DMS153 (cell line): ENCODE measurements at regions not wholly inside any gene's neighbourhood (a gene's known extent, or its start where the extent isn't known, plus 50 kb on each side); places are given as distances from the start of the nearest gene placed in this dataset.
"Not testable (repeated sequence)": the region's sequence is repeated elsewhere in the genome, so short reads cannot be mapped to it uniquely, and the experiment has no call there.

Experiments used
- DNase-seq: peaks from one replicate; lab custom pipeline; 2025; lab: John Stamatoyannopoulos, UW

DNA sequence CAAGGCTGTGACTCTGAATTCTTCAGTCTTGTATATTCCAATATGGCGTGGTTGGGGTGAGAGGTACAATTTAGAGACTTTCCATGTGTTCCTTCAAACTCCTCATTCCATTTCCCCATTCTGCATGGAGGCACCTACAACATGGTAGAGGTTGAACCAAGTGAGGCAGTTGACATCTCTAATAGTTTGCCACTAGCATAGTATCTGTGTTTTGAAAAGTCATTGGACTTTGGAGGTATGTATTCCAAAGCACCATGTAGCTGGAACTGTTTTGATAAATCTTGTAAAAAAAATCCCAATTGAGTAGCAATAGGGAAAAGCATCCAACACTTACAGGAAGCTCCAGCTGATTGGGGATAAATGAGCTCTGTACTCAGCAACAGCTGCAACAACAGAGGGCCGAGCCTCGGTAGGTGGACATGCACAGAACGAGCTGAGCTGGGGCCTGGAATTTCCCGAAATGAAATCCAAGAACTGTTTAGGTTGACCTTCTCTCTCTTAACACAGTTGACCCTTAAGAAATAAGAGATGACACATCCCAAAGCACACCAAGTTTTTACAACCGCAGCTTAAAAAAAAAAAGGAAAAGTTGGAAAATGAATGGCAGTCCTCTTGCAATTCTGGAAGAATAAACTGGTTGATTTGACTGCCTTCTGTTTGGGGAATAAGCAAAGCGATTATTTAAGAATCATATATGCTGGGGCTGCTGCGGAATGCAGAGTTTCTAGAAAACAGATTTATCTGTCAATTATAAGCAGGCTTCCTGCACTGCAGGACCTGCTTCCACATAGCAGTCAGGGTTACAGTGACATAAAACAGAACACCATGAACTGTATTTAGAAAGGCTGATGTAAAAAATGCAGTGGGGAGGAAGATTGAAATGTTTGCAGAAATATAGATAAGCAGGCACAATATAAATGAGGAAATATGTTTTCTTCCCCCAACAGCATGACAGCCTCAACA is 194.6 kb upstream of the KRR1 start:
- DNase-seq = no peak

DNA sequence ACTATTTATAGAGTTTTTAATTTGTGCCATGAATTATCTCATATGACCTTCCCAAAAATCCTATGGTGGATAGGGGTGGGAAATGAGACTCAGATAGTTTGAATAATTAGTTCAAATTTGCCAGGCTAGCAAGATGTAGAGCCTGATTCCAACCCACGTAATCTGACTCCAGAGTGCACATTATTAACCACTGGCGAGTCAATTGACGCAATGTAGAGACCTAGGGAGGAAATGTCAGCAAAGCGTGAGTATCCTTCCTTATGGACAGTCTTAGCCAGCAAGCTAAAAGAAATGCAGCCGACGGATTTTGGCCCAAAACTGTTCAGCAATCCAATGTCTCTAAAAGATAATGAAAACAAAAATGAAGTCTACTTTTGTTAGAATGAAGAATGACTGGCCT is 193.3 kb upstream of the KRR1 start:
- peak; percentile 24 for DNase-seq

DNA sequence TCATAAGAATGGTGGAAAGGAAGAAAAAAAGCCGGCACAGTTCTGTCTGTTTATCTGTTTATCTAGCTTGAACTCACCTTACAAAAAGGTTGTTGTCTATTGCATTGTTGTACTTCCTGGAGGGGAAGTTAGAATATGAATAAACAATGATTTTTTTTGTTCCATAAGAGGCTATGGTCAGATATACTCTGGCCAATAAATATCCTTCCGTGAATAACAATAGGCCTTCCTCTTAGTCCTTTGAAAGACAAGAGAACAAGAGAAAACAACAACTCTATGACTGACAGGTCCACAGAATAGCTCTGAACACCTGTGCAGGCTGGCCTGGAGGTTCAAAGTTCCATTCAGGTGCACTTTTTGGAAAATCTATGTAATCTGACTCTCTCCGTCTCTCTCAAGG is 192.8 kb upstream of the KRR1 start:
- no peak for DNase-seq

DNA sequence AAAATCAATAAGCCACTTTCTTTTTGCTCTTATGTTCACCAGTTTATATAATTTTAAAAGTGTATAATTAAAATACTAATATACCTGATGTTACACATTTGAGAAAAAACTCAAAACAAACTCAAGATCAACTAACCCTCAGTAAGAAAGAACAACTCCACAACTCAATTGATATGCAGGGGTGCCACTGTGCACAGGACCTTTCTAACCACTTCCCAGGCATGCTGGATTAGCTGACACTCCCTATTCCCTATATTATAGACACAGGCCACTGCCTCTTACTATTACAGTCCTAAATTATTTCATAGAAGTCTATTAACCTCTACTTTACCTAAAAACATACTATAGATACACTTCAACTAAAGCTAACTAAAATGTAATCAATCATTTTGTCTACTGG is 191.7 kb upstream of the KRR1 start:
- no peak for DNase-seq

DNA sequence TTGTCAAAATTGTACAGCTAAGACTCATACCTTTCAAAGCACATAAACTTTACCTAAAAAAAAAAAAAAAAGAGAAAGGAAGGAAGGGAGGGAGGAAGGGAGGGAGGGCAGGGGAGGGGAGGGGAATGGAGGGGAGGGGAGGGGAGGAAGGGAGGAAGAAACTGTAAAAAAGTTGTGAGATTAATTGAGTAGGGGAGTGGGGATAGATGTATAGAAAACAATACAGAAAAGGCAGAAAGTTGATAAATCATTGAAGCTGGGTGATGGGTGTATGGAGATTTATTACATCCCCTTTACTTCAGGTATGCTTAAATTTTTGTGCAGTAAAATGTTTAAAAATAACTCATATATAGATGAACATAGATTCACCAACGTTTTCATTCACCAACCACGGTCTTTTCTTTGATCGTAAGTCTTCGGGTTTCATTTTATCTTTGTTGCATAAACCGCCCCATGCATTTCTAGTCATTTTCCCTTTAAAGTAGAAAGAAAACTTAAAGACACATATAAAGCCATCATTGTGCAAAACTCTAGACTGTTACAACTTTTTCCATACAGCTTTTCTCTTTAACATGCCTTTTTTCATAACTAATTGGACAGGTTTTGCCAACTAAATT is 191.2 kb upstream of the KRR1 start:
- no peak for DNase-seq

DNA sequence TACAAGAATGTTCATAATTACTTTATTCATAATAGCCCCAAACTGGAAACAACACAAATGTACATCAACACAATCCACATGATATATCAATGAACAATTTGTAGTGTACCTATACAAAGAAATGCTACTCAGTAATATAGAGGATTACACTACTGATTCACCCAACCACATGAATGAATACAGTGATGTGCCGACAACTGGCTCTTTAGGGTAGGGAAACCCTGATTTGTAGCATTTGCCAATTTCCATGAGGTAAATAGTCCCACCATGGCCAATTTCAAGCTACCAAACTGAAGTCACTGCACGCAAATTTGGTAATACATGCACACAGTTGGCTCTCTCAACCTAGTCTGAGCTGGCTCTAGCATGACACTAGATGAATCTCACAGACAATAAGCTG is 190.4 kb upstream of the KRR1 start:
- DNase-seq = no peak

DNA sequence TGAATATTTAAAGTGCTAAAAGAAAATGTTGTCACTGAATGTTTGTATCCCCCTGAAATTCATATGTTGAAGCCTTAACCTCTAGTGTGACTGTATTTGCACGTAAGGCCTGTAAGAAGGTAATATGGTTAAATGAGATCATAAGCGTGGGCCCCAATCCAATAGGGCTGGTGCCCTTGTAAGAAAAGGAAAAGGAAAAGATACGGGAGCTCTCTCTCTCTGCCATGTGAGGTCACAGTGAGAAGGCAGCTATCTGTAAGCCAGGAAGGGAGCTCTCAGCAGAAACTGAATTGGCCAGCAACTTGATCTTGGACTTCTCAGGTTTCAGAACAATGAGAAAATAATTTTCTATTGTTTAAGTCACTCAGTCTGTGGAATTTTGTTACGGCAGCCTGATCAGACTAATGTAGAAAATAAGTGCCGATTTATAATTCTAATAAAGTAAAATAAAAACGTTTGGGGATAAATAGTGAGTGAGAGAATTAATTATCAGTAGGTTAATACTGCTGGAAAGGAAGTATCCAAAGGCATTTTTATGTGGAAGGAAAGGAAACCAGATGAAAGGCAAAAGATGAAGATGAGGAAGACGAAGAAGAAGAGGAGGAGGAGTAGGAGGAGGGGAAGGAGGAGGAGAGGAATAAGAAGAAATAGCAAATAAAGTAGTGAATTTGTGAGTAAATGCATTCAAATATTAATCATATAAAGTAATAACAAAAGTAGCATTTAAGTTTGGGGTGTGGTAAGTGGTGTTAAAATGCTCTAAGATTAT is 188.5 kb upstream of the KRR1 start:
- no peak for DNase-seq

DNA sequence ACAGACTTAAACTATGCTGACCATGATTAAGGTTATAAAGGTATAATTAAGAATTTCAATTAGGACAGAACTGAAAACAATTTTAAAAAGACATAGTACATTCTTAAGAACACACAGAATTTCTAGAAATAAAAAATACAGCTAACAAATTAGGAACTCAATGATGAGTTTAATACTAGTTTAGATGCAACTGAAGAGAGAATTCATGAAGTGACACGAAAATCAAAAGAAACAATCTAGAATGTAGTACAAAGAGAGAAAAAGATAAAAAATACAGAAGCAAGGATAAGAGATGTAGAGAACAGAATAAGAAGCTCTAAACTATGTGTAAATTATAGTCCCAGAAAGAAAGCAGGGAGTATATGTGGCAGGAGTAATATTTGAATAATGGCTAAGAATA is 187.8 kb upstream of the KRR1 start:
- no peak for DNase-seq

DNA sequence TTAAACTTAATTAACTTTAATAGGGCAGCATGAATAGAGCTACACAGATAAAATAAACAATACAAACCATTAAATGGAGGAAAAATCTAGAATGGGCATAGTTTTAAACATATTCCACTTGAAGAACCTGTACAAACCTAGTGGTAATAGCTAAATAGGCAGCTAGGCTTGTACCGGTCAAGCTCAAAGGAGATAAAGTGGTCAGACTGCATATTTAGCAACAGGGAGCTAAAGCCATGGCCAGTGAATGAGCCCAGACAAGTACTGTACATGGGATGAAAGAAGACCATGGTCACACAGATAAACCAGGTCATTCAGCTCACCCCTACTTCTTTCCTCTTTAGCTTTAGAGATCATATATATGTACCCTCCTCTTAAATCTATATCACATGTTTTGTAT is 186.6 kb upstream of the KRR1 start:
- DNase-seq = no peak

DNA sequence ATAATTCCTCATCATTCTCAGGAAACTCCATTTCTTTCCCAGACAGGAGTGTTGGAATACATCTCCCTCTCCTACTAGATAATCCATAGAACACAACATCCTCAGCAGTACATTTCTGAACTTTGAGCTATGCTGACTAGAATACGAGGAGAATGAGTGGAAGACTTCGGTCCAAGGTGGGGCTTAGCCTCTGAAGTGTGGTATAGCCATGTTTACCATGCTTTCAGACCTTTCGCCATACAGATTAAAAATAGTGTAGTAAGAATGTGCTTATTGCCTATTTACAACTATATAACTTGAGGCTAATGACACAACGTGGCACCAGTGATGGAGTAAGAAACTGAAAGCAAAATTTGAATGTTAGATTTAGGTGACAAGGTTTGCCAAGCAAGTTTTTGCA is 184.5 kb upstream of the KRR1 start:
- DNase-seq = no peak

DNA sequence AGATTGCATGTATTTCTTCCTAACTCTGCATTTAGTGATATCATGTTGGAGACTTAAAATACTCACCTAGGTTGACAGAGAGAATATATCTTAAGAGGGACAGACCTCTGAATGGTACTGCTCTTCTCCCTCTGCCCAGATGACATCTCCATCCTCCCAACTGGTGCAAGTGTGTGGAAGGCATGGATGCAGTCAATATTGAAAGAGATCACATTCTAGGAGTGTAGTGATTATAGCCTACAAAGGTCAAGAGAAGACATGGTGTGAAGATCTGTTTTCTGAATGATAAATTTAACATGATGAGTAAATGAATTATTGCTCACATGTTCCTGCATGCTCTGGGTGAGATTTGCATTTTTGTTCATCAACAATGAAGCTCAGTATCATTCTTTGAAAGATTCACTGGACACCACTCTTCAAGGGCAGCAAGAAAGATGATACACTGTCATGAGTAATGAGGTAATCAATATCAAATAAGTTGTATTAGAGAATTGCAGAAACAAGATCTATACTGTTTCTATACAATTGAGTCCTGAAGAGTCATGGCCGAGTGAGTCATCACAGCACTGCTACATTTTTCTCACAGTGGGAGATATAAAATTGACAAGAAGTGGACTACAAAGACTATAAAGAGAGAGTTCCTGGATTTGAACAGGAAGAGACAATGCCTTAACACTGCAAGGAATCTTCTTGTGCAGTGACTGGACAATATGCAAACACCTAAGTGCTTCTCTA is 183.3 kb upstream of the KRR1 start:
- DNase-seq = no peak

DNA sequence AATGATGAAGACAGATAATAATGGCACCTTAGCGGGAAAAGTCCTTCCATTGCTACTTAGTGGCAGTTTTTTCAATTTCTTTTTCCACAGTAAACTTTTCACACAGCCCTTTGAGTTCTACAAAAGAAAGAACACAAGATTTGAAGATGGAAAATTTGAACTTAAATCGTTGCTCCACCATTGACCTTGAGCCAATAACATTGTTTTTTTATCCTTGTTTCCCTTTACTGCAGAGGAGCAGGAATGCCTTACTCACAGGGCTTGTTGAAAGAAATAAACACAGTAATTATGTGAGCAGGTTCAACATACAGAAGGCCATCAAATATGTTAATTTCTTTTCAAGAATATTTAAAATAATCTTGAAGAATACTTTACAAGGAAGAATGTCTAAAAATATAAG is 181.5 kb upstream of the KRR1 start:
- DNase-seq = no peak

DNA sequence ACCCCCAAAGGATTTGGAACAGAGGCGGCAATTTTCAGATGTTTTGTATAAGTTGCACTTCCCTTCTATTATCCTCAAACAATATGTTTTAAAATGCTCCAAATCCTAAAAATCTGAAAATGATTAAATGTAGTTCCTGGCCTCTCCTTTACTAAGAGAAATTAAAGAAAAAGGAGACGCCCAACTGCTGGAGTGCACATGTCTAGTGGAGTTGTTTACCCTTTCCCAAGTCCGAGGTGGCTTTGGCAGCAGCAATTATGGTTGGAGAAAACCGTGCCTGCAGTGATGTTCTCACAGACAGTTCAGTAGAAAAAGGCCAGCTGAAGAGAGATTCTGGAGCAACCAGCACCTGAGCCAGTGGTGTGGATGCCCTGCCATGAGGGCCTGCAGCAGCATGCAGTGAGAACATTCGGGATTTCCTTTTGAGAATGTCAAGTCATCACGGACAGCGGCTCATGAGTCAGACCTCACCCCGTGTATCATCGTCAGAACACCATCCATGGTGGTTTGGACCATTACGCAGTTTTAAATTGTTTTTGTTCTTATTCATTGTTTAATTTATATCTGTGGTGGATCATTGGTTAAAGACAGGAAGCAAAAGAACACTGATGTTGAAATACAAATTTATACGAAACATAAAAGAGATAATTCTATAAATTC is 179.0 kb upstream of the KRR1 start:
- no peak for DNase-seq

DNA sequence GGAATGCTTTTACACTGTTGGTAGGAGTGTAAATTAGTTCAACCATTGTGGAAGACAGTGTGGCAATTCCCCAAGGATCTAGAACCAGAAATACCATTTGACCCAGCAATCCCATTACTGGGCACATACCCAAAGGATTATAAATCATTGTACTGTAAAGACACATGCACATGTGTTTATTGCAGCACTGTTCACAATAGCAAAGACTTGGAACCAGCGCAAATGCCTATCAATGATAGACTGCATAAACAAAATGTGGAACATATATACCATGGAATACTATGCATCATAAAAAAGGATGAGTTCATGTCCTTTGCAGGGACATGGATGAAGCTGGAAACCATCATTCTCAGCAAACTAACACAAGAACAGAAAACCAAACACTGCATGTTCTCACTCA is 174.8 kb upstream of the KRR1 start:
- DNase-seq = not testable (repeated sequence)

DNA sequence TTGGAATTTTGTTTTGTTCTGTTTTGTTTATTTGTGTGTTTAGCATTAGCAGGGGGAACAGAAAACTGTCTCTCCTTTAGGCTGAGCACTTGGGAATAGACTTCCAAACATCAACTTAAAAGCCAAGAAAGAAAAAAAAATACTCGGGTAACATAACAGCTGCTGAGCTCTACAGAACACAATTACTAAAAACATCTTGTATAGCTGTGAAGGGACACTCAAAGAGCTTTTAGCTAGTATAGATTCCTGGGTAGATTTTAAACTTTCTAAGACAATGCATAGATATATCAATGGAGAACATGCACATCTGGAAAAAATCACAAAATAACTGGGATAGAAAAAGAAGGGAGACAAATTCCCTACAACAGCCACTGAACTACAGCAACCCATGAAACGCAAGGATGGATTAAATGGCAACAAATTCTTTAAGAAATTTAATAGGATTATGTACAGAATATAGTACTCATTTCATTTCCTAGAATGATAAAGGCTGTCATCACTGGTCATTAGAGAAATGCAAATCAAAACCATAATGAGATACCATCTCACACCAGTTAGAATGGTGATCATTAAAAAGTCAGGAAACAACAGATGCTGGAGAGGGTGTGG is 174.3 kb upstream of the KRR1 start:
- DNase-seq = no peak

DNA sequence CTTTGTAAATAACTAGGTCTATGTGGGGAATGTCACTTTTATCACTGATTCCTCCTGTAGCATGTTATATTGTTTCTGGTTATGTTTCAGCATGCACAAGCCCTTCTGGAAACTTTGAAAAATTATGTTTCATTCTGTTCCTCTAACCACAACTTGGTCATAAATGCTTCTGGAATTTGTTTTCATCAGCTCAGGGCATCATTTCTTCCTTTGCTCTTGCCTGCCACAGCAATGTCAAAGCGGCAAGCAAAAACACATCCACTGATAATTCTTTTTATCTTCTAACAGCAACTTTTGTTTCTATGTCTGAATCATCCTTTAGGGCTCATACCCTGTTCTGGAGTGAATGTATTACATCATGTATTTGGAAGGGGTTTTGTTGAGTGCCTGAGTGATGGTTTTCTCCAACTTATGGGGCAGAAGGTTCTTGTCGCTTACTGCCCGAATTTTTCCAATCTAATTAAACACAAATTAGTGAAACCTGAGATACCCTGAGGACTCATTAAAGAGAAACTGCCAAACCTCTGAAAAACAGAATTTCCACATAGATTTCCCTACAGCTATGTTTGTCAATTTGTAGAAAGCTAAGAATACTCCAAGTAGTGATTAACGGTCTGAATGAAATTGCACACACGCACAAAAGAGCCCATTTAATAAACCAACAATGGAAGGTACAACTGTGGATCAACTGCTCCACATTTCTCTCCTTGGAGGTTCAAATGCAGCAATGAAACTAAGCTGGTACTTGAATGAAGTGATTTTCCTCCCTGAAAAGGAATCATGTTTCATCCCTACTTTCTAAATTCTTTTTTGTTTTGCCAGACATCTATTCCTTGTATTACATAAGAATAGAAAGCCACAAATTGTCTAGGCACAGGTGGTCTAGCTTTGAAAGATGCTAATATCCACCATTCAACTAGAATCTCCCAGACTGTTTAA is 173.5 kb upstream of the KRR1 start:
- no peak for DNase-seq

DNA sequence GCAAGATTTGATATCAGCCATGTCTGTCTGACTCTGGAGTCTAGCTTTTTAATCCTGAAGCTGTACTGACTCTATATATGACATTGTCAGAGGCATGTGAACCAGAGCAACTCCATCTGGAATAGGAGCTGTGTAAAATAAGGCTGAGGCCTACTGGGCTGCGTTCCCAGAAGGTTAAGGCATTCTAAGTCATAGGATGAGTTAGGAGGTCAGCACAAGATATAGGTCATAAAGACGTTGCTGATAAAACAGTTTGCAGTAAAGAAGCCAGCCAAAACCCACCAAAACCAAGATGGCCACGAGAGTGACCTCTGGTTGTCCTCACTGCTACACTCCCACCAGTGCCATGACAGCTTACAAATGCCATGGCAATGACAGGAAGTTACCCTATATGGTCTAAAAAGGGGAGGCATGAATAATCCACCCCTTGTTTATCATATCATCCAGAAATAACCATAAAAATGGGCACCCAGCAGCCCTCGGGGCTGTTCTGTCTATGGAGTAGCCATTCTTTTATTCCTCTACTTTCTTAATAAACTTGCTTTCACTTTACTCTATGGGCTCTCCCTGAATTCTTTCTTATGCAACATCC is 172.7 kb upstream of the KRR1 start:
- not testable (repeated sequence) for DNase-seq

DNA sequence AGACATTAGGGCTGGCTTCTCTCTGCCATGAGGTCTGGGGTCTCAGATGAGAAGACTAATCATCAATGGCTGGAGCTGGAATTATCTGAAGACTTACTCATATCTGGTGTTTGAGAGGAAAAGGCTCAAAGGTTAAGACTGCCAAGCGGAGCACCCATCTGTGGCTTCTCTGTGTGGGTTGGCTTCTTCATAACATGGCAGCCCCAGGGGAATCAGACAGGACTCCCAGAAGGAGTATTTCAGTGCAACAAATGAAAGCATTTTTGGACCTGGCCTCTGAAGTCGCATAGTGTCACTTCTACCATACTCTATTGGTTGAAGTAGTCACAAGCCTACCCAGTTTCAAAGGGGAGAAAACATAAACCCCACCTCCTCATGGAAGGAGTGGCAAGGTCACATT is 171.8 kb upstream of the KRR1 start:
- no peak for DNase-seq

DNA sequence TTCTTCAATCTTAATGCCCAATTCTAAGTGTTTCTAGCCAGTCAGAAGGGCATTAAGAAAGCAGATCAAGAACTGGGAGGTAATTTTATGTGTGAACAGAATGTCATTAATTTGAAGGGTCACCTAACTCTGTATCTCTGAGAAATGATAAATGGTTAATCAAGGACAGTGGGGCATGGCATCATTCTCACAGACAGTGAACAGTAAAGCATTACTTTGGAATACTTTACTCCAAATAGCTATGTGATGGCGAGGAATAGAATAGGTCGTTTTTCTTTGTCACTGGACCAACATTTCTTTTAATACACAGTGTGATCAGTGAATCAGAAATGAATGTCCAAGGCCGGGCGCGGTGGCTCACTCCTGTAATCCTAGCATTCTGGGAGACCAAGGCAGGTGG is 166.1 kb upstream of the KRR1 start:
- DNase-seq = no peak

DNA sequence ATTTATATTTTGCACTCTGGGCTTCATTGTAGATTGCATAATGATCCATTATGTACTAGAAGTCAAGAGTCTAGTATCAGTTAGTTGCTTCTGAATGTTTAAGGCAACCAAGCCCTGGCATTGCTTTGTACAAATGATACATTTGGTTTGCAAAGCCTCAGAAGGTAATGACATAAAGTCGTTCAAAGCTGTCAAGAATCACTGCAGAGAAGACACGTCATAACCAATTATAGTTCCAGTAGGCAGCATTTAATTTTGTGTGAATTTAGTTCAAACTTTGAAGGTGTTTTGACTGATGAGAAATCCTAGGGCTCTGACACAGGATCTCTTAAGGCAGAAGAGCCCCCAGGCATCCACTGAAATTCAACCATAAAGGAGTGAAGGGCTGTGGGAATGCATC is 163.0 kb upstream of the KRR1 start:
- no peak for DNase-seq
